Dermis blood vessel endothelial cell (primary cell): ENCODE measurements at regions not wholly inside any gene's neighbourhood (a gene's known extent, or its start where the extent isn't known, plus 50 kb on each side); places are given as distances from the start of the nearest gene placed in this dataset.

Source experiments
- DNase-seq: peaks from one replicate; pipeline ENCODE4 v3.0.0; 2010

GRCh38 chr10:44020322-44021111 lies 364.4 kb downstream of the CXCL12 start:
- DNase-seq, result no peak

- DNase-seq, result no peak
Measured at GRCh38 chr10:44017483-44018145, 367.3 kb downstream of the CXCL12 start.

GRCh38 chr10:44016589-44017482 lies 368.1 kb downstream of the CXCL12 start:
- peak; percentile 7 for DNase-seq

- no peak for DNase-seq
Measured at GRCh38 chr10:44015702-44016500, 367.2 kb upstream of the ZNF32 start.

- DNase-seq, result no peak
Measured at GRCh38 chr10:44014644-44015250, 366.1 kb upstream of the ZNF32 start.

- DNase-seq, result no peak
Measured at GRCh38 chr10:44013981-44014380, 365.3 kb upstream of the ZNF32 start.

- no peak for DNase-seq
Measured at GRCh38 chr10:44012921-44013320, 364.2 kb upstream of the ZNF32 start.

- DNase-seq, result peak; percentile 17
Measured at GRCh38 chr10:44011603-44011981, 362.9 kb upstream of the ZNF32 start.

- peak; percentile 90 for DNase-seq
Measured at GRCh38 chr10:44010873-44011602, 362.4 kb upstream of the ZNF32 start.

- DNase-seq, result no peak
Measured at GRCh38 chr10:44009891-44010632, 361.4 kb upstream of the ZNF32 start.

- peak; percentile 5 for DNase-seq
Measured at GRCh38 chr10:44008917-44009709, 360.4 kb upstream of the ZNF32 start.

GRCh38 chr10:44008270-44008916 lies 359.7 kb upstream of the ZNF32 start:
- peak; percentile 99 for DNase-seq

GRCh38 chr10:44006771-44007170 lies 358.1 kb upstream of the ZNF32 start:
- no peak for DNase-seq

- no peak for DNase-seq
Measured at GRCh38 chr10:44005788-44006099, 357.1 kb upstream of the ZNF32 start.

GRCh38 chr10:44004913-44005787 lies 356.5 kb upstream of the ZNF32 start:
- no peak for DNase-seq

GRCh38 chr10:43998021-43998809 lies 349.5 kb upstream of the ZNF32 start:
- peak; percentile 44 for DNase-seq

GRCh38 chr10:43997330-43997729 lies 348.6 kb upstream of the ZNF32 start:
- DNase-seq, result no peak
